B cell (primary cell): ENCODE measurements at regions not wholly inside any gene's neighbourhood (a gene's known extent, or its start where the extent isn't known, plus 50 kb on each side); places are given as distances from the start of the nearest gene placed in this dataset.

Source experiments
- ATAC-seq: fragments of 200-7000 bp; cut with Tn5 transposase; one replicate; pipeline ENCODE4 v1.10.0; 2021; ENCODE audit warnings: low read depth, mild to moderate bottlenecking, moderate number of reproducible peaks, moderate library complexity
- CTCF ChIA-PET: fragments of 350-600 bp; sonication (Branson Sonifier 250); formaldehyde crosslinking; loops from one replicate; lab custom pipeline; 2021; ENCODE audit warnings: antibody characterized with exemption, inconsistent platforms; lab: Charles Lee
- POLR2A ChIA-PET: fragments of 350-600 bp; sonication (Branson Sonifier 250); formaldehyde crosslinking; loops from one replicate; lab custom pipeline; 2021; ENCODE audit warnings: antibody characterized with exemption; lab: Charles Lee
- DNase-seq: peaks from one replicate; pipeline ENCODE4 v3.0.0; 2013
- H2AFZ ChIP-seq: 2 replicates; pipeline ENCODE4 v1.6.1; 2012; ENCODE audit warnings: mild to moderate bottlenecking, low read depth, low read length; ENCODE audit not compliant: insufficient read depth, poor library complexity, severe bottlenecking
- H3K27ac ChIP-seq, 2 donors: 1 replicate in 1 of 2; 2 replicates in 1 of 2; pipeline ENCODE4 v1.5.1; 2012 to 2013; ENCODE audit warnings: low read length in 2 of 2, mild to moderate bottlenecking in 2 of 2, moderate library complexity in 1 of 2
- H3K27me3 ChIP-seq, 4 experiments: fragments of 200-600 bp in 1 of 4; sonication (generic) in 1 of 4; replicated peaks in 1 of 4; 1 replicate in 2 of 4; 2 replicates in 2 of 4; pipeline versions ENCODE4 v1.6.1 to v1.7.0; 2013 to 2016; ENCODE audit warnings: low read length in 3 of 4, mild to moderate bottlenecking in 2 of 4, mixed read lengths in 1 of 4, moderate library complexity in 1 of 4; ENCODE audit not compliant: insufficient read depth in 4 of 4, control insufficient read depth in 3 of 4; ENCODE audit errors: control extremely low read depth in 1 of 4
- H3K36me3 ChIP-seq, 2 experiments: replicated peaks in 1 of 2; 1 replicate in 1 of 2; 2 replicates in 1 of 2; pipeline versions ENCODE4 v1.6.1 to v1.7.1; 2013; ENCODE audit warnings: low read length in 1 of 2; ENCODE audit not compliant: insufficient read depth in 2 of 2, control insufficient read depth in 1 of 2; ENCODE audit errors: control extremely low read depth in 1 of 2, extremely low read depth in 1 of 2
- H3K4me1 ChIP-seq, 2 donors: fragments of 200-600 bp in 1 of 2; sonication (generic) in 1 of 2; 1 replicate in 1 of 2; 2 replicates in 1 of 2; pipeline versions ENCODE4 v1.5.1 to v1.6.1; 2013 to 2017; ENCODE audit warnings: low read length in 2 of 2; ENCODE audit not compliant: control insufficient read depth in 2 of 2, insufficient read depth in 2 of 2
- H3K4me2 ChIP-seq: replicated peaks from 2 replicates; pipeline ENCODE3; 2012; ENCODE audit warnings: mild to moderate bottlenecking, low read depth, low read length; ENCODE audit not compliant: poor library complexity, severe bottlenecking
- H3K4me3 ChIP-seq, 5 experiments: fragments of 200-600 bp in 1 of 5; sonication (generic) in 1 of 5; 1 replicate in 3 of 5; 2 replicates in 2 of 5; pipeline versions ENCODE4 v1.5.1 to v1.7.0; 2011 to 2016; ENCODE audit warnings: low read length in 4 of 5, mild to moderate bottlenecking in 4 of 5, low read depth in 2 of 5, control low read depth in 1 of 5, moderate library complexity in 1 of 5; ENCODE audit not compliant: insufficient read depth in 1 of 5; ENCODE audit errors: control extremely low read depth in 1 of 5, extremely low read depth in 1 of 5
- H3K79me2 ChIP-seq: fragments of 200-600 bp; sonication (generic); one replicate; pipeline ENCODE4 v1.6.0; 2016; ENCODE audit warnings: low read length; ENCODE audit not compliant: control insufficient read depth, insufficient read depth
- H3K9ac ChIP-seq: fragments of 200-600 bp; sonication (generic); 2 replicates; pipeline ENCODE4 v1.6.1; 2017; ENCODE audit warnings: mild to moderate bottlenecking, low read length, moderate library complexity
- H3K9me3 ChIP-seq, 3 donors: one replicate each; pipeline versions ENCODE4 v1.6.1 to v1.7.1; 2013; ENCODE audit warnings: low read length in 2 of 3; ENCODE audit not compliant: control insufficient read depth in 2 of 3, insufficient read depth in 1 of 3; ENCODE audit errors: control extremely low read depth in 1 of 3
- H4K20me1 ChIP-seq: 2 replicates; pipeline ENCODE4 v1.6.0; 2012; ENCODE audit warnings: mild to moderate bottlenecking, low read length; ENCODE audit not compliant: insufficient read depth, control insufficient read depth, poor library complexity, severe bottlenecking
- H3K27ac Mint-ChIP-seq: one replicate; pipeline ENCODE4 v1.8.0; 2021; ENCODE audit warnings: mixed read lengths
- H3K27me3 Mint-ChIP-seq: one replicate; pipeline ENCODE4 v1.8.0; 2021; ENCODE audit warnings: mixed read lengths
- H3K4me1 Mint-ChIP-seq: one replicate; pipeline ENCODE4 v1.8.0; 2021; ENCODE audit warnings: mixed read lengths
- H3K4me3 Mint-ChIP-seq: one replicate; pipeline ENCODE4 v1.8.0; 2021; ENCODE audit warnings: mixed read lengths
- H3K9me3 Mint-ChIP-seq: one replicate; pipeline ENCODE4 v1.8.0; 2022; ENCODE audit warnings: mixed read lengths; ENCODE audit not compliant: insufficient read depth
- CTCF ChIP-seq: fragments of 200-600 bp; IDR thresholded peaks from one replicate; pipeline ENCODE4 v1.8.0; 2022; ENCODE audit warnings: antibody characterized with exemption, mild to moderate bottlenecking
- EZH2 ChIP-seq: IDR thresholded peaks from 2 replicates; pipeline ENCODE4 v1.6.1; 2012; ENCODE audit warnings: borderline replicate concordance, low read depth, mild to moderate bottlenecking, moderate library complexity, low read length; ENCODE audit not compliant: insufficient read depth, poor library complexity, severe bottlenecking
- WGBS: methylation state at CpG from one replicate; pipeline ENCODE4 v1.1.5; 2013; ENCODE audit warnings: missing lambda C conversion rate; ENCODE audit not compliant: insufficient coverage; 5-methylcytosine and 5-hydroxymethylcytosine counted together
- intact Hi-C: fragments of 100-400 bp; cut with micrococcal nuclease; formaldehyde crosslinking; loops from one replicate; pipeline ENCODE4 v1.10.0; 2022

DNA sequence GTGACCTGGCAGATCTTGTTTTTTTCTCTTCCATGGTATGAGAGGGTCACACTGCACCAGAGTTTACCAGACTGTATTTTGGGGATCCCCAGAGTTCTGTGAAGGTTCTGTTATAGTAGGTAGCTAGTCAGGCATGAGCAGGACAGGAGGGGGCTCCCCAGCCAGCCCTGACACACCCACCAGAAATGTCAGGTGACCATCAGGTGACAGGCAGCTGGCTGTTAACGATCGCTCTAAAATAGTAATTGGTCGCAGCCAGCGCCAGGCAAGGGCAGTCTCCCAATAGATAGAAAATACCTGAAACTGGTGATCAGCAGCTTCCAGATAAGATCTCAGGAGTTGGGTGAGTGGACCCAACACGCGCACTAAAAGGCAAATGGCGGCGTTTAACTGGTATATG is 264.9 kb downstream of the RHOU start:
- Histone ChIP-seq H3K4me1 (no peaks in the 10 kb centered on the region), H3K36me3 (no peaks in the 10 kb centered on the region), H3K4me2 (no peak overlapping the region), H3K9ac (no peak overlapping the region), H4K20me1 (no peaks in the 10 kb centered on the region), H2AFZ (no peak overlapping the region), H3K27ac (no peak overlapping the region), H3K4me3 (no peak overlapping the region), H3K27me3 (no peaks in the 10 kb centered on the region), H3K9me3 (peaks cover 0 to 3% (median 0%) of the 10 kb centered on the region in 3 donors), H3K79me2 (no peaks in the 10 kb centered on the region)
- intact Hi-C loops: no loop called here
- Mint-ChIP-seq H3K27ac (no peak overlapping the region), H3K4me3 (no peak overlapping the region), H3K27me3 (peaks cover 12% of the 10 kb centered on the region), H3K4me1 (no peaks in the 10 kb centered on the region), H3K9me3 (no peaks in the 10 kb centered on the region)
- 91% methylated on average over 8 of the region's 8 CpGs for WGBS
- ChIA-PET CTCF (no interaction called here), POLR2A (no interaction called here)
- no peak for TF ChIP-seq CTCF
- no peak for TF ChIP-seq EZH2
- DNase-seq (no peak), ATAC-seq (no peak)

- Histone ChIP-seq H3K36me3 (no peaks in the 10 kb centered on the region), H3K27ac (no peak overlapping the region), H3K4me2 (no peak overlapping the region), H3K9me3 (peaks cover 0 to 3% (median 0%) of the 10 kb centered on the region in 3 donors), H3K4me1 (no peaks in the 10 kb centered on the region), H2AFZ (no peak overlapping the region), H3K4me3 (no peak overlapping the region), H3K79me2 (no peaks in the 10 kb centered on the region), H3K27me3 (no peaks in the 10 kb centered on the region), H3K9ac (no peak overlapping the region), H4K20me1 (no peaks in the 10 kb centered on the region)
- ATAC-seq (no peak), DNase-seq (no peak)
- Mint-ChIP-seq H3K4me1 (no peaks in the 10 kb centered on the region), H3K9me3 (no peaks in the 10 kb centered on the region), H3K4me3 (no peak overlapping the region), H3K27ac (no peak overlapping the region), H3K27me3 (peaks cover 20% of the 10 kb centered on the region)
- CTCF ChIA-PET: no interaction called here
- intact Hi-C loops: no loop called here
- POLR2A ChIA-PET: no interaction called here
- TF ChIP-seq CTCF: no peak
- no peak for TF ChIP-seq EZH2
- 0% methylated on average over 1 of the region's 1 CpG for WGBS
These were observed 266.3 kb downstream of the RHOU start for GRCh38 chr1:229001467-229002011.
